OCI-LY7 (cell line): ENCODE measurements at regions not wholly inside any gene's neighbourhood (a gene's known extent, or its start where the extent isn't known, plus 50 kb on each side); places are given as distances from the start of the nearest gene placed in this dataset.

Source experiments
- EZH2phosphoT487 ChIP-seq: fragments of 200-600 bp; sonication (generic); IDR thresholded peaks from 2 replicates; pipeline ENCODE4 v1.6.1; 2018; ENCODE audit warnings: low read depth, borderline replicate concordance, mild to moderate bottlenecking, mixed run types, antibody characterized with exemption, low read length, moderate library complexity, mixed read lengths
- TF ChIP-seq, protein P1 (sequence below): fragments of 200-600 bp; sonication (generic); conservative IDR thresholded peaks from 2 replicates; pipeline ENCODE4 v1.5.1; 2014; ENCODE audit warnings: mild to moderate bottlenecking, antibody characterized with exemption, low read length, moderate library complexity, mixed read lengths

DNA sequence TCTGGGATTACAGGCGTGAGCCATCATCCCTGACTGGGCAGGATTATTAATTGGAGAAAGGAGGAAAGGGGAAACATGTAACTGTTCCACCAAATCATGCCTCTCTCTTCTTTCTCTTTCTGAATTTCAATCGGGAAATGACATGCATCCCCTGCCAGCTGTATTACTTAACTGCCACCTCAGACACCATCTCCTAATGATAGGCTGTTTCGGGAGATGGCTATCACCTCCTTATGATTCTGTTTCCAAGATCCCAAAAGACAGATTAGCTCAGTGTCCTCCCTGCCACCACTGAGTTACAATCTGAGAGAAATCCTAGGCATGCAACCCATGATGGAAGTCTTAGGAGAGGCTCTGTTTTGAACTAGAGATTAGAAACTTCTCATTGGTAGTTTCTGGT, 67.5 kb downstream of the MIS18A start:
- TF ChIP-seq, protein P1, sequence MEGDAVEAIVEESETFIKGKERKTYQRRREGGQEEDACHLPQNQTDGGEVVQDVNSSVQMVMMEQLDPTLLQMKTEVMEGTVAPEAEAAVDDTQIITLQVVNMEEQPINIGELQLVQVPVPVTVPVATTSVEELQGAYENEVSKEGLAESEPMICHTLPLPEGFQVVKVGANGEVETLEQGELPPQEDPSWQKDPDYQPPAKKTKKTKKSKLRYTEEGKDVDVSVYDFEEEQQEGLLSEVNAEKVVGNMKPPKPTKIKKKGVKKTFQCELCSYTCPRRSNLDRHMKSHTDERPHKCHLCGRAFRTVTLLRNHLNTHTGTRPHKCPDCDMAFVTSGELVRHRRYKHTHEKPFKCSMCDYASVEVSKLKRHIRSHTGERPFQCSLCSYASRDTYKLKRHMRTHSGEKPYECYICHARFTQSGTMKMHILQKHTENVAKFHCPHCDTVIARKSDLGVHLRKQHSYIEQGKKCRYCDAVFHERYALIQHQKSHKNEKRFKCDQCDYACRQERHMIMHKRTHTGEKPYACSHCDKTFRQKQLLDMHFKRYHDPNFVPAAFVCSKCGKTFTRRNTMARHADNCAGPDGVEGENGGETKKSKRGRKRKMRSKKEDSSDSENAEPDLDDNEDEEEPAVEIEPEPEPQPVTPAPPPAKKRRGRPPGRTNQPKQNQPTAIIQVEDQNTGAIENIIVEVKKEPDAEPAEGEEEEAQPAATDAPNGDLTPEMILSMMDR, result no peak
- no peak for TF ChIP-seq EZH2phosphoT487
